H1 (cell line): ENCODE measurements at regions not wholly inside any gene's neighbourhood (a gene's known extent, or its start where the extent isn't known, plus 50 kb on each side); places are given as distances from the start of the nearest gene placed in this dataset.

Experiments
- JUN ChIP-seq: IDR thresholded peaks from 2 replicates; pipeline ENCODE4 v1.6.1; 2011; ENCODE audit warnings: low read depth, mild to moderate bottlenecking, improper control_type of control experiment, low read length
- RAD21 ChIP-seq, 2 experiments: IDR thresholded peaks in 1 of 2; conservative IDR thresholded peaks in 1 of 2; 2 replicates each; pipeline ENCODE4 v1.6.1; 2011; ENCODE audit warnings: low read depth in 2 of 2, low read length in 2 of 2, improper control_type of control experiment in 1 of 2, inconsistent platforms in 1 of 2, mild to moderate bottlenecking in 1 of 2, moderate library complexity in 1 of 2
- RXRA ChIP-seq: IDR thresholded peaks from 2 replicates; pipeline ENCODE4 v1.6.1; 2011; ENCODE audit warnings: low read depth, mild to moderate bottlenecking, low read length, moderate library complexity; ENCODE audit not compliant: insufficient read depth
- TAF1 ChIP-seq: IDR thresholded peaks from 2 replicates; pipeline ENCODE4 v1.6.1; 2011; ENCODE audit warnings: mild to moderate bottlenecking, low read depth, low read length
- TEAD4 ChIP-seq: IDR thresholded peaks from 2 replicates; pipeline ENCODE4 v1.6.1; 2012; ENCODE audit warnings: low read depth, low read length, inconsistent platforms, mixed read lengths
- ZNF274 ChIP-seq: IDR thresholded peaks from 2 replicates; pipeline ENCODE4 v1.7.0; 2012; ENCODE audit warnings: low read length, borderline replicate concordance; ENCODE audit errors: extremely low read depth

DNA sequence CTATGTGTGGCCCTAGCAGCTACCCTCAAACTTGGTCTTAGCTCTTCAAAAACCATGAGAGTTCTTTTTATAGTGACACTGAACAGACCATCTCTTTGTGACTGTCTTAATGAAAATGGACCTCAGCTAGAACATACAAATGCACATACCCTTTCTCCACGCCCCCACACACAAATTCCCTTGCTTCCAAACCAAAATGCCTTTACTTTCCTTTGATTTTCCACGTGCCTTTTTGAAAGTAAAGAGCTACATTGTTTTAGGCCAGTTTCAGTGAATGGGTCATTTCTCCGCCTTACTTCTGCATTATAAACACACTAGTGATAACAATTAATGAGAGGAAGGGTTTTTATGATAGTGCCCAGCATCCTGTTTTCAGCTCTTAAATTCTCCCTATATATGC is 105.8 kb upstream of the EFNA5 start (continued):
- TF ChIP-seq RAD21 (IDR thresholded peaks at IDR 0.05 in 1 of 2, conservative IDR thresholded peaks at IDR 0.05 in 1 of 2; ENCODE audit: low read depth in 2 of 2, low read length in 2 of 2) = no peak
- no peak for TF ChIP-seq ZNF274
- no peak for TF ChIP-seq JUN
- TF ChIP-seq RXRA = no peak
- no peak for TF ChIP-seq TEAD4
- no peak for TF ChIP-seq TAF1
